HEK293 (cell line): ENCODE measurements at regions not wholly inside any gene's neighbourhood (a gene's known extent, or its start where the extent isn't known, plus 50 kb on each side); places are given as distances from the start of the nearest gene placed in this dataset.

ENCODE experiments used
- CTCF ChIA-PET: fragments of 350-600 bp; formaldehyde crosslinking; extraction: SDS; loops from one replicate; lab custom pipeline; 2021; ENCODE audit warnings: antibody characterized with exemption; lab: Yijun Ruan, JAX
- POLR2A ChIA-PET: fragments of 300-600 bp; formaldehyde crosslinking; extraction: SDS; loops from one replicate; lab custom pipeline; 2020; ENCODE audit warnings: antibody characterized with exemption, inconsistent platforms; lab: Yijun Ruan, JAX
- H3K27ac ChIP-seq: fragments of 200-500 bp; sonication (Bioruptor generic); 2 replicates; pipeline ENCODE4 v1.5.1; 2014; ENCODE audit warnings: low read depth, low read length, control low read depth, inconsistent platforms; ENCODE audit errors: extremely low read depth
- H3K36me3 ChIP-seq, 2 experiments: fragments of 200-500 bp in 1 of 2; sonication (Bioruptor generic) in 1 of 2; 1 replicate in 1 of 2; 2 replicates in 1 of 2; pipeline ENCODE4 v1.5.1; 2014 to 2017; ENCODE audit warnings: inconsistent platforms in 2 of 2, low read length in 2 of 2; ENCODE audit not compliant: control insufficient read depth in 2 of 2, insufficient read depth in 1 of 2
- H3K4me1 ChIP-seq: fragments of 200-500 bp; sonication (Bioruptor generic); 2 replicates; pipeline ENCODE4 v1.5.1; 2014; ENCODE audit warnings: mild to moderate bottlenecking, low read length, inconsistent platforms; ENCODE audit not compliant: control insufficient read depth, insufficient read depth
- H3K4me3 ChIP-seq: 2 replicates; pipeline ENCODE4 v1.5.1; 2011; ENCODE audit warnings: low read depth, mild to moderate bottlenecking, control low read depth, low read length, moderate library complexity
- H3K9me3 ChIP-seq: fragments of 200-500 bp; sonication (Bioruptor generic); 2 replicates; pipeline ENCODE4 v1.5.1; 2014; ENCODE audit warnings: low read depth, low read length, inconsistent platforms; ENCODE audit not compliant: control insufficient read depth, insufficient read depth
- GFI1B ChIP-seq: fragments of 450-650 bp; formaldehyde crosslinking; IDR thresholded peaks from 2 replicates; pipeline ENCODE4 v1.5.1; 2016; ENCODE audit warnings: missing biosample characterization, missing genetic modification characterization
- GLI4 ChIP-seq: fragments of 450-650 bp; formaldehyde crosslinking; IDR thresholded peaks from 2 replicates; pipeline ENCODE4 v1.5.1; 2016; ENCODE audit warnings: missing biosample characterization, missing genetic modification characterization
- HIC1 ChIP-seq: fragments of 450-650 bp; formaldehyde crosslinking; IDR thresholded peaks from 2 replicates; pipeline ENCODE4 v1.5.1; 2016; ENCODE audit warnings: missing biosample characterization, missing genetic modification characterization
- HOXC10 ChIP-seq: sonication (generic); formaldehyde crosslinking; IDR thresholded peaks from 2 replicates; pipeline ENCODE4 v1.8.1; 2023; ENCODE audit warnings: mild to moderate bottlenecking, missing genetic modification reagents
- PRDM10 ChIP-seq: fragments of 450-650 bp; formaldehyde crosslinking; IDR thresholded peaks from 2 replicates; pipeline ENCODE4 v1.5.1; 2016; ENCODE audit warnings: missing biosample characterization, missing genetic modification characterization
- PRDM4 ChIP-seq: fragments of 450-650 bp; formaldehyde crosslinking; IDR thresholded peaks from 2 replicates; pipeline ENCODE4 v1.5.1; 2017; ENCODE audit warnings: missing biosample characterization, missing genetic modification characterization
- SCRT2 ChIP-seq: fragments of 450-650 bp; formaldehyde crosslinking; IDR thresholded peaks from 2 replicates; pipeline ENCODE4 v1.5.1; 2016; ENCODE audit warnings: missing biosample characterization, missing genetic modification characterization
- SP3 ChIP-seq: fragments of 450-650 bp; formaldehyde crosslinking; IDR thresholded peaks from 2 replicates; pipeline ENCODE4 v1.5.1; 2016; ENCODE audit warnings: missing biosample characterization, missing genetic modification characterization
- ZBTB8A ChIP-seq: fragments of 450-650 bp; formaldehyde crosslinking; IDR thresholded peaks from 2 replicates; pipeline ENCODE4 v1.5.1; 2016; ENCODE audit warnings: missing biosample characterization, missing genetic modification characterization
- ZFP37 ChIP-seq: fragments of 450-650 bp; formaldehyde crosslinking; IDR thresholded peaks from 2 replicates; pipeline ENCODE4 v1.5.1; 2016; ENCODE audit warnings: missing biosample characterization, missing genetic modification characterization
- ZNF19 ChIP-seq: fragments of 450-650 bp; formaldehyde crosslinking; IDR thresholded peaks from 2 replicates; pipeline ENCODE4; 2016; ENCODE audit warnings: missing biosample characterization, missing genetic modification characterization, low read depth
- ZNF394 ChIP-seq: fragments of 450-650 bp; formaldehyde crosslinking; IDR thresholded peaks from 2 replicates; pipeline ENCODE4 v1.5.1; 2016; ENCODE audit warnings: missing biosample characterization, missing genetic modification characterization, mild to moderate bottlenecking, moderate library complexity, borderline replicate concordance
- ZNF510 ChIP-seq: fragments of 450-650 bp; formaldehyde crosslinking; IDR thresholded peaks from 2 replicates; pipeline ENCODE4 v1.5.1; 2018; ENCODE audit warnings: mild to moderate bottlenecking, missing genetic modification characterization, missing biosample characterization; ENCODE audit not compliant: insufficient replicate concordance
- ZNF571 ChIP-seq: fragments of 450-650 bp; formaldehyde crosslinking; IDR thresholded peaks from 2 replicates; pipeline ENCODE4 v1.5.0; 2017; ENCODE audit warnings: missing biosample characterization, missing genetic modification characterization
- ZNF701 ChIP-seq: fragments of 450-650 bp; formaldehyde crosslinking; IDR thresholded peaks from 2 replicates; pipeline ENCODE4 v1.5.1; 2016; ENCODE audit warnings: missing biosample characterization, missing genetic modification characterization
- ZNF777 ChIP-seq: fragments of 450-650 bp; formaldehyde crosslinking; IDR thresholded peaks from 2 replicates; pipeline ENCODE4 v1.5.1; 2017; ENCODE audit warnings: missing biosample characterization, missing genetic modification characterization, borderline replicate concordance
- ZNF837 ChIP-seq: fragments of 450-650 bp; formaldehyde crosslinking; IDR thresholded peaks from 2 replicates; pipeline ENCODE4 v1.5.1; 2016; ENCODE audit warnings: missing biosample characterization, missing genetic modification characterization

- ChIA-PET POLR2A (no interaction called here), CTCF (no interaction called here)
- no peaks in the 10 kb centered on the region for H3K36me3 ChIP-seq
Measured at GRCh38 chr1:5810131-5810530, 182.1 kb downstream of the NPHP4 start.

GRCh38 chr1:5809207-5809788, 182.9 kb downstream of the NPHP4 start:
- no peaks in the 10 kb centered on the region for H3K9me3 ChIP-seq
- no peaks in the 10 kb centered on the region for H3K36me3 ChIP-seq
- TF ChIP-seq ZNF777 (tag by site-specific recombination) (0 out of 2 replicates have a peak, but pooled peaks have one; percentile 7), HOXC10 (CRISPR knock-in tag) (no peak), ZNF701 (tag by site-specific recombination) (no peak), GLI4 (tag by site-specific recombination) (no peak), ZFP37 (tag by site-specific recombination) (no peak), PRDM10 (tag by site-specific recombination) (no peak), HIC1 (tag by site-specific recombination) (peak; percentile 5; the same call in 1 of the 2 replicates)
- H3K27ac ChIP-seq, result no peak overlapping the region
- H3K4me1 ChIP-seq, result no peaks in the 10 kb centered on the region
- CTCF ChIA-PET, result no interaction called here
- POLR2A ChIA-PET, result no interaction called here
- H3K4me3 ChIP-seq, result no peak overlapping the region

More at GRCh38 chr1:5810131-5810530, 182.1 kb downstream of the NPHP4 start:
- Histone ChIP-seq H3K4me1 (no peaks in the 10 kb centered on the region), H3K4me3 (no peak overlapping the region), H3K27ac (no peak overlapping the region), H3K9me3 (no peaks in the 10 kb centered on the region)
- no peak for TF ChIP-seq PRDM4 (tag by site-specific recombination)
- no peak for TF ChIP-seq ZBTB8A (tag by site-specific recombination)
- TF ChIP-seq GFI1B, result no peak
- TF ChIP-seq ZNF394 (tag by site-specific recombination), result no peak
- TF ChIP-seq SCRT2 (tag by site-specific recombination), result no peak
- TF ChIP-seq ZNF510 (tag by site-specific recombination), result no peak
- TF ChIP-seq ZNF19, result no peak
- no peak for TF ChIP-seq SP3 (tag by site-specific recombination)
- no peak for TF ChIP-seq ZNF571 (tag by site-specific recombination)
- TF ChIP-seq ZNF837 (tag by site-specific recombination), result no peak
- TF ChIP-seq ZNF701 (tag by site-specific recombination), result no peak
